ENCODE measurements at regions not wholly inside any gene's neighbourhood (a gene's known extent, or its start where the extent isn't known, plus 50 kb on each side); places are given as distances from the start of the nearest gene placed in this dataset.

DNA sequence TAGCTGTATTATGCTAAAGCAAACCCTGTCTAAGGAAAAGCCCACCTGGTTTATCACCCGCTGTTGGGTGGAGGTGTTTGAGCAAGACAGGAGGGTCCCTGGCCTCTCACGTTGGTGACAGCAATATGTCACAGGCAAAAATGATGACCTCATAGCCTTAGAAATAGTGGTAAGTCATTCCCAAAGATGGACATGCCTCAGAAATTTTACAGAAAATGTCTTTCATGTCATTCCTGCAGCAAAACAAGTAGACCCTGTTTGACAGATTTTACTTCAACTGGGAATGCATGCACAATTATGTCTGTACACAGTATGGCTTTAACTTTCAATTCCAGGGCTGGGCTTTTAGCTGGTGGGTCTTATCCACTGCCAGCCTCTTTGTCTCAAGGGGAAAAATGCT lies 362.3 kb upstream of the C2CD4B start:
- H3K9me3 ChIP-seq, result no peaks in the 10 kb centered on the region
- H3K4me1 ChIP-seq, result peaks cover 0 to 3% of the 10 kb centered on the region in 2 donors
- TF ChIP-seq, protein P1, sequence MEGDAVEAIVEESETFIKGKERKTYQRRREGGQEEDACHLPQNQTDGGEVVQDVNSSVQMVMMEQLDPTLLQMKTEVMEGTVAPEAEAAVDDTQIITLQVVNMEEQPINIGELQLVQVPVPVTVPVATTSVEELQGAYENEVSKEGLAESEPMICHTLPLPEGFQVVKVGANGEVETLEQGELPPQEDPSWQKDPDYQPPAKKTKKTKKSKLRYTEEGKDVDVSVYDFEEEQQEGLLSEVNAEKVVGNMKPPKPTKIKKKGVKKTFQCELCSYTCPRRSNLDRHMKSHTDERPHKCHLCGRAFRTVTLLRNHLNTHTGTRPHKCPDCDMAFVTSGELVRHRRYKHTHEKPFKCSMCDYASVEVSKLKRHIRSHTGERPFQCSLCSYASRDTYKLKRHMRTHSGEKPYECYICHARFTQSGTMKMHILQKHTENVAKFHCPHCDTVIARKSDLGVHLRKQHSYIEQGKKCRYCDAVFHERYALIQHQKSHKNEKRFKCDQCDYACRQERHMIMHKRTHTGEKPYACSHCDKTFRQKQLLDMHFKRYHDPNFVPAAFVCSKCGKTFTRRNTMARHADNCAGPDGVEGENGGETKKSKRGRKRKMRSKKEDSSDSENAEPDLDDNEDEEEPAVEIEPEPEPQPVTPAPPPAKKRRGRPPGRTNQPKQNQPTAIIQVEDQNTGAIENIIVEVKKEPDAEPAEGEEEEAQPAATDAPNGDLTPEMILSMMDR (IDR thresholded peaks at IDR 0.05), result no peak
- no peaks in the 10 kb centered on the region for H3K36me3 ChIP-seq
- H3K27me3 ChIP-seq, result no peaks in the 10 kb centered on the region
- intact Hi-C loops (cut with DNase I), result no loop called here
- no peak overlapping the region for H3K4me3 ChIP-seq
- H3K27ac ChIP-seq, result no peak overlapping the region
- no peak for DNase-seq (ENCODE audit: low spot score in 2 of 2)

DNA sequence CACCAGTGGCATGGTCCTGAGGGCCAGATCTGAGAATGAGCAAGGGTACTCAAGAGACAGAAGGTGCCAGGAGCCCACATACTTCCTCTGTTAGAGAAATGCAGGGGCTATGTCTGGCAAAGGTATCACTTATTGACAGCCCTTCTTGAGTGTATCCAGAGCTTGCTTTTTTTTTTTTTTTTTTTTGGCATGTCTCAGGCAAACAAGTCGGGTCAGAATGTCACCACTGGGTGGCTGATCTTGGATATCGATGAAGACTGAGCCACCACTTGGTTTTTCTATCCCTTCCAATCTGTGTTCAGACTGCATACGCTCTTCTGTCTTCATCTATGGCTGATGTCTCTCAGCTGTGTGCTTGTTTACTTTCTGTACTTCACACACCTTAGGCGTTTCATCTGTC lies 363.4 kb upstream of the C2CD4B start:
- Histone ChIP-seq H3K4me1 (no peaks in the 10 kb centered on the region), H3K9me3 (no peaks in the 10 kb centered on the region), H3K4me3 (no peak overlapping the region), H3K27me3 (no peaks in the 10 kb centered on the region), H3K36me3 (no peaks in the 10 kb centered on the region), H3K27ac (no peak overlapping the region)
- TF ChIP-seq, protein P1 (IDR thresholded peaks at IDR 0.05), result no peak
- intact Hi-C loops (cut with DNase I), result no loop called here
- no peak for DNase-seq (ENCODE audit: low spot score in 2 of 2)

DNA sequence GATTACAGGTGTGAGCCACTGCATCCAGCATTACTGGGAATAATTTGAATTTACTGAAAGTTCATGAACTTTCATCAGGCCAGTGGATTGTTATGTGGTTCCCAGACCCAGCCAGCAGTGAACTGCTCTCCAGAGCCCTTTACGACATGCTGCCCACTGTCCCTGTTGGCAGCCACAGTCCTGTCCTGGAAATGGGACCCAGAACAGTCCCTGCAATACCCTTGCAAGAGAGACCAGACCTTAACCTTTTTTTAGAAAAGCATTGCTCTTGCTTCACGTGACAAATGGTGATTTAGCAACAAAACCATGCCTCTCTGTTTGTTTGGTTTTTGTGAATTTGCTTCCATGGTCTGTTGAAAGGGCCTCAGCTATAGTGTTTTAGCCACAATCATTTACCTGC lies 367.3 kb upstream of the C2CD4B start:
- no peak overlapping the region for H3K4me3 ChIP-seq
- H3K9me3 ChIP-seq, result no peaks in the 10 kb centered on the region
- intact Hi-C loops (cut with DNase I), result no loop called here
- peak overlapping the region in 1 of 2 donors; percentile 31 for H3K27ac ChIP-seq
- H3K36me3 ChIP-seq, result no peaks in the 10 kb centered on the region
- H3K4me1 ChIP-seq, result peaks cover 0 to 13% of the 10 kb centered on the region in 2 donors
- H3K27me3 ChIP-seq, result no peaks in the 10 kb centered on the region
- TF ChIP-seq, protein P1 (IDR thresholded peaks at IDR 0.05), result no peak
- no peak for DNase-seq (ENCODE audit: low spot score in 2 of 2)

DNA sequence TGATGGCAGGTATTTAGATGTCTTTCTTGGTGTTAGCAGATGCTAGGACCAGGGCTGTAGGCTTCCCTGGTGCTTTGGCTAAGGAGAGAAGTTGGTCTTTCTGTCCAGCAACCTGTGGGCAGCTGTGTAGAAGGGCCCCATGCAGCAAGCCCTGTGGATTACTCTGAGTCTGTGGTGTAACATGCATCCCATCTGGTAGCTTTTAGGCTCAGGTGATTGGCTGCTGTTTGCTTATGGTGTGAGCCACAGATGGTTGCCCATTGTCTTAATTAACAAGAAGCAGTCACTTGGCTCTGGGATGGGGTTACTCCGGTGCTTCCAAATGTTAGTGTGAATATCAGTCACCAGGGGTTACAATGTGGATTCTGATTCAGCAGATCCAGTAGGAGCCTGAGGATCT lies 368.6 kb upstream of the C2CD4B start:
- Histone ChIP-seq H3K4me1 (peaks cover 0 to 17% of the 10 kb centered on the region in 2 donors), H3K27ac (peak overlapping the region in 1 of 2 donors; percentile 73), H3K36me3 (no peaks in the 10 kb centered on the region), H3K4me3 (no peak overlapping the region), H3K9me3 (no peaks in the 10 kb centered on the region), H3K27me3 (no peaks in the 10 kb centered on the region)
- intact Hi-C loops (cut with DNase I), result no loop called here
- TF ChIP-seq, protein P1 (IDR thresholded peaks at IDR 0.05), result no peak
- DNase-seq (ENCODE audit: low spot score in 2 of 2), result no peak

DNA sequence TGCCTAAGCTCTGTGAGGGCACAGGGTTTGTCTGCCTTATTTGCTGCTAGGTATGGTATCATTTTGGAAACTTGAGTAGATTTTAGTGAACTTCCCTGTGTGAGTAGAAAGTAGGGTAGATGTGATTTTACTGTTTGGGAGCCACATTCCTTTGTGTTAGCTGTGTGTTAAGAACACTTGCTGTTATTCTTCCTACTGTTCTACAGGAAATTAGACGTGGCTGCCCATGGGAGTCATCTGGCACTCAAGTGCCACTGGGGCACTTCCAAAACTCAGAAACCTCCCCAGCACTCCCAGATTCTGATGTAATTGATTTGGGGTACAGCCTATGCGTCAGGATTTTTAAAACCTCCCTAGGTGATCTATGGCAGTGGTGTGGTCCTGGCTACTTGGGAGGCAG lies 369.9 kb upstream of the C2CD4B start:
- DNase-seq (ENCODE audit: low spot score in 2 of 2), result no peak
- Histone ChIP-seq H3K9me3 (no peaks in the 10 kb centered on the region), H3K4me1 (peaks cover 0 to 17% of the 10 kb centered on the region in 2 donors), H3K4me3 (no peak overlapping the region), H3K36me3 (no peaks in the 10 kb centered on the region), H3K27ac (peak overlapping the region; percentile 53 to 73), H3K27me3 (no peaks in the 10 kb centered on the region)
- intact Hi-C loops (cut with DNase I), result loop anchor here (5.0 kb wide), 1 partner anchor 38 kb away; no protein-coding TSS in a partner anchor
- TF ChIP-seq, protein P1 (IDR thresholded peaks at IDR 0.05), result no peak

DNA sequence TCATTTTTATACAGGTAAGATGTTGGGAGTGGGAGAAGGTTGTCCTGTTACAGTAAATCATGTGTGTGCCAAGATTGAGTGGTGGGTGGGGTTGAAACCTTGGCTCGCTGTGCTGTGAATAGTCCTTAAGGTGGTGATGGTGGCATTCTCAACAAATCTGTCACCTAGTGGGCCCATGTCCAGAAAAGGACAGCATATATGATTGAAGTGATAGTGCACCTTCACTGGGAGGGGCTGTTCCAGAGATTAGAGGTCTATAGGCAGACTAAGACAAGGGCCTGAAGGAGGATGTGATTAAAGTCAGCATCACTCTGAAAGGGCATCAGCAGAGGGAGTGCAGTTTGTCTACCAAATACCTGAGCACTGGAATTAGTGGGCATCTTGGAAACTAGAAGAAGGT lies 374.2 kb upstream of the C2CD4B start:
- intact Hi-C loops (cut with DNase I), result loop anchor here (5.0 kb wide), 1 partner anchor 42 kb away; no protein-coding TSS in a partner anchor
- TF ChIP-seq, protein P1 (IDR thresholded peaks at IDR 0.05), result no peak
- H3K4me1 ChIP-seq, result peaks cover 5 to 35% of the 10 kb centered on the region in 2 donors

More for the DNA sequence above, 374.2 kb upstream of the C2CD4B start:
- Histone ChIP-seq H3K4me3 (no peak overlapping the region), H3K27ac (no peak overlapping the region), H3K36me3 (no peaks in the 10 kb centered on the region), H3K9me3 (no peaks in the 10 kb centered on the region), H3K27me3 (no peaks in the 10 kb centered on the region)
- DNase-seq (ENCODE audit: low spot score in 2 of 2), result no peak

Data from ascending aorta (tissue), 2 donors.